ENCODE measurements at regions not wholly inside any gene's neighbourhood (a gene's known extent, or its start where the extent isn't known, plus 50 kb on each side); places are given as distances from the start of the nearest gene placed in this dataset.

GRCh38 chrX:97766501-97767095, 882.9 kb downstream of the RPA4 start:
- no peak for DNase-seq

GRCh38 chrX:97787311-97787710, 903.6 kb downstream of the RPA4 start:
- DNase-seq, result no peak

DNA sequence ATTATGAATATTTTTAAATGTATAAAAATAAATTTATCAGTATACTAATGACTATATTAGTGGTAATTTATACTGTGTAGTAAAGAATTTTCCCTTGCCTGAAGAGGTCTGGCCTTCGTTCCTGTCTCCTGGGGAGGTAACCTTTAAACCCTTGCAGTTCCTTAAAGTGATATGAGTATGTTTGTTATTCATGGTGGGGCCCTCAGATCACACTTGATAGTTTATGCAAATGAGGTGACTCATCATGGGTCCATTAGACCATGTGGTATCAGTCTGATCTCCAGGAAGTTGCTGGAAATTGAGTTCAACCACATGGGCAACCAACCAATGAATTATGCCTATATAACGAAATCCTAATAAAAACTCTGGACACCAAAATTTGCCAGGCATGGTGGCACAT, 904.1 kb downstream of the RPA4 start:
- DNase-seq, result no peak

GRCh38 chrX:97790850-97791249, 907.1 kb downstream of the RPA4 start:
- DNase-seq, result no peak

GRCh38 chrX:97797076-97797475, 913.4 kb downstream of the RPA4 start:
- DNase-seq, result no peak

DNA sequence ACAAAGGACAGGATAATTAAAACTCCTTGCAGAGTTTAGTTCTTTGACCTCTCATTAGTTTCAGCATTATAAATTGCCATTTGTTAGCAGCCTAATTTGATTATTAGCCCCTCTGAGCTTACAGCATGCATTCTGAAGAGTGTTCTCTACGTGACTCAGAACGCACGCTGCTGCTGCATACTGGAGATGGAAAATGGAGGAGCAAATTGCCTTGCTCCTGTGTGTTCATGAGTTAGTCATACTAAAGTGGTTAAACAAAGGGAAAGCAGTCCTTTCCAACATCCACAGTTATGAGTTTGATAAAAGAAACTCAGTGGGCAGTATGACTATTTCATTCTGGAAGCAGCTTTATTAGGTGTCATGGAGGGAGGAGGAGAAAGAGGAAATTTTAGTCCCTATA, 922.5 kb downstream of the RPA4 start:
- no peak for DNase-seq

- no peak for DNase-seq
These were observed 923.2 kb downstream of the RPA4 start for GRCh38 chrX:97806946-97807345.

GRCh38 chrX:97820170-97820569, 936.5 kb downstream of the RPA4 start:
- no peak for DNase-seq

- DNase-seq, result no peak
These were observed 944.8 kb downstream of the RPA4 start for GRCh38 chrX:97828471-97828870.

- no peak for DNase-seq
These were observed 952.3 kb downstream of the RPA4 start for GRCh38 chrX:97835969-97836368.

DNA sequence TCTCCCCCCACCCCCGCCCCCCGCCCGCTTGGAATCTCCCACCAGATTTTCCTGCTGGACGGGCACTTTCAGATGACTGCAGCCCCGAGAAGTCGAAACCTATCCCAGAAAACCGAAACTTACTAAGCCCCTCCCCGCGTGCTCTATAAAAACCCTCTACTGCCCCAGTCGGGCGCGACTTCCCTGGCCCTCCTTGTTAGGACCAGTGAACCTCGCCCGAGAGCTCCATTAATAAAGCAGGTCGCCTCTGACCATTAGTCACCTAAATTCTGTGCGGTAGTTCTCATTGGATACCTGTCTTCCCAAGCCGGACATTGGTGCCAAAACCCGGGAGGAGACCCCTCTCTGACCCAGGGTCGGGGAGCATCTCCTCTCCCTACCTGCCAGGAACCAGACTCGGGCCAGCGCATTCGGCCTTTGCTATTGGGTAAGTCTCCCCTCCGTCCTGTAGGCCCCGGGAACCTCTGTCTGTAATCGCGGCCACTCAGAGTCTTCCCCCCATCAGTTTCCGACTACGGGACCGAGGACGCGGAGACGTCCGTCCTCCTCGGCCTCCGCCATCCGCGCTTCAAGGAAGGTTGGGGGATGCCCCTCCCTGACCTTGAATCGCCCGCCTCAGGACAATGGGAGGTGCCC, 958.0 kb downstream of the RPA4 start:
- no peak for DNase-seq

- no peak for DNase-seq
These were observed 958.9 kb downstream of the RPA4 start for GRCh38 chrX:97842468-97843199.

DNA sequence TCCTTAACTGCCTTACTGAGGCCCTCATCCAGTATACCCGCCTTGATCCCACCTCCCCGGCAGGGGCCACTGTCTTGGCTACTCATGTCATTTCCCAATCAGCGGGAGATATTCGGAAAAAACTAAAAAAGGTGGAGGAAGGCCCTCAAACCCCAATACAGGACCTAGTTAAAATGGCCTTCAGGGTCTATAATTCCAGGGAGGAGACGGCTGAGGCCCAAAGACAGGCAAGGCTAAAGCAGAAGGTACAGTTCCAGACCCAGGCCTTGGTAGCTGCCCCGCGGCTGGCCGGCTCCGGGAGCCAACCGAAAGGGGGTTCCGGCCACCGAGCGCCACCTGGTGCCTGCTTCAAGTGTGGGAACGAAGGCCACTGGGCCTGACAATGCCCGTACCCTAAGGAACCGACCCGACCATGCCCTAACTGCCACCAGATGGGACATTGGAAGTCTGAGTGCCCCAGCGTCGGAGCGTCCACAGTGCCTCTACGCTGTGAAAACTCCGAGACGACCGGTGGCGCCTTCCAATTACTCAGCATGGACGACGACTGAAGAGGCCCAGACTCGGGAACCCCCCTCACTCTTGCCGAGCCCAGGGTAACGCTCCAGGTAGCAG, 959.6 kb downstream of the RPA4 start:
- no peak for DNase-seq

- DNase-seq, result no peak
These were observed 960.5 kb downstream of the RPA4 start for GRCh38 chrX:97844161-97844560.

- no peak for DNase-seq
These were observed 961.2 kb downstream of the RPA4 start for GRCh38 chrX:97844943-97845342.

DNA sequence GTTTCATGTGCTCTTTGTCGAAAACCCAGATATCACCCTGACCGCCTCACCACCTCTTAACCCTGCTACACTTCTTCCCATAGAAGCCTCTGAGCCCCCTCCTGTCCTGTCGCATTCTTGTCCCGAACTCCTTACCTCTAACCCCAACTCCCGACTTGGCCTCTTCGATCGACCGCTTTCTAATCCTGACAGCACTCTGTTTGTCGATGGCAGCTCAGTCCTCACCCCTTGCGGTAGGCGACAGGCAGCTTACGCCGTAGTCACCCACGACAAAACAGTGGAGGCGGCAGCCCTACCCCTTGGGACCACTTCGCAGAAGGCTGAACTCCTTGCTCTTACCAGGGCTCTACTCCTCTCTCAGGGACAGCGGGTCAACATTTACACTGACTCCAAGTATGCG, 961.7 kb downstream of the RPA4 start:
- no peak for DNase-seq

DNA sequence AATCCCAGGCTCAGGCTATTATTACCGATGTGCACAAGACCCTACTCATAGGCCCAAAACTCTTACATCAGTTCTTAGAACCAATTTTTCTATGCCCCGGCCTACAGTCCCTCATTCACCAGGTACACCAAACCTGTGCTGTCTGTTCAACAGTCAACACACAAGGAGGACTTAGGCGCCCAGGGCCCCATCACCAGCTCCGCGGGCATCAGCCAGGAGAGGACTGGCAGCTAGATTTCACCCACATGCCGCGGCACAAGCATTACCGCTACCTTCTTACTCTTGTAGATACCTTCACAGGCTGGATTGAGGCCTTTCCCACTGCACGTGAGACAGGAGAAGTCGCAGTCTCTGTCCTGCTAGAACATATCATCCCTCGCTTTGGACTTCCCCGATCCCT, 962.5 kb downstream of the RPA4 start:
- no peak for DNase-seq

DNA sequence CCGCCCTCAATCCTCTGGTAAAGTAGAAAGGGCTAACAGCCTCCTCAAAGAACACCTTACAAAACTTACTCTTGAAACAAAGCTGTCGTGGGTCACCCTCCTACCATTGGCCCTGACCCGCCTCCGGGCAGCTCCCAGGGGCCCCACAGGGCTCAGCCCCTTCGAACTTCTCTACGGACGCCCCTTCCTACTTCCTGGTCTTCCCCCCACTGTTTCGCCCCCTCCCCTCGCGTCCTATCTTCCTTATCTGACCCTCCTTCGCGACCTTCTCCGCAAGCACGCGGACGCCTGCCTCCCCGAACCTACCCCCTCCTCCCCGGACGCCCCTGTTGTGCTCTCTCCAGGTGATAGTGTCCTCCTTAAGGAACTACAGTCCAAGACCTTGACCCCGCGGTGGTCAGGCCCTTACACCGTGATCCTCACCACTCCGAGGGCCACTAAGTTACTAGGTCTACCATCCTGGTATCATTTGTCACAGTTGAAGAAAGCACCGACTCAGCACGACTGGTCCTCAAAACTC, 963.1 kb downstream of the RPA4 start:
- DNase-seq, result no peak

- no peak for DNase-seq
These were observed 964.4 kb downstream of the RPA4 start for GRCh38 chrX:97847885-97848679.

GRCh38 chrX:97849951-97850350, 966.2 kb downstream of the RPA4 start:
- DNase-seq, result no peak

GRCh38 chrX:97850911-97851310, 967.2 kb downstream of the RPA4 start:
- DNase-seq, result no peak

DNA sequence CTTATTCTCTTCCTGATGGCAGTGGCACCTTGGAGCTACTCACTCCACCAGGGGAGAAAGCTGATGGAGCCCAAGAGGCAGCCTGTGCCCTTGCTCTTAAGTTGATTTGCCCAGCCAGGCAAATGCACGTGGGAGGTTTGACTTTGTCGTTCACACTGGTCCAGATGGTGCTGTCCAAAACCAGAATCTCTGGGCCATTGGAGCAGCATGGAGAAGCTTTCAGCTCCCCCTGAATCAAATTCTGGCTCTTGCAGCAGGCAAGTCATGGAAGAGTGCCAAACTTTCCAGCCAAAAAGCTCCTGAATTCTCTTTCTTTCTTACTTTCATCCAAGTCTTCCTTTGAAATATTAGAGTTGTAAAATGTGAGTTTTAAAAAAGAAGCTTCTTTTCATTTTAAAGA, 970.4 kb downstream of the RPA4 start:
- DNase-seq, result no peak

DNA sequence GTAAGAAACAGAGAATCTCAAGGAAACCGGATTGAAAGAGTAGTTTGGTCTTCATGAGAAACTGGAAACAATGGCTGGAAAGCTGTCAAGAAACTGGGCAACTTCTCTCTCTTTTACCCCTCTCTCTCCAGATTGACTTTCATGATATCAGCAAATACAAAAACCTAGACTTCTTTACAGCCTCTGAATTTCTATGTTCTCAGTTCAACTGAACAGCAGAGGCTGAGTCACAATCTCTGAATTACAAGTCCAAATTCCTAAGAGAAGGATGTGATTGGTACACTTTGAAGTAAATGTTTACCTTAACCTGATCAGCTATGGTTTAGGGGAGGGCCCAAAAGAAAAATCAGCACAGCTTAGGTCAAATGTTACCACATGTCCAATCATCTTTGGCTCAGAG, 974.9 kb downstream of the RPA4 start:
- DNase-seq, result no peak
